ENCODE measurements at regions not wholly inside any gene's neighbourhood (a gene's known extent, or its start where the extent isn't known, plus 50 kb on each side); places are given as distances from the start of the nearest gene placed in this dataset.

DNA sequence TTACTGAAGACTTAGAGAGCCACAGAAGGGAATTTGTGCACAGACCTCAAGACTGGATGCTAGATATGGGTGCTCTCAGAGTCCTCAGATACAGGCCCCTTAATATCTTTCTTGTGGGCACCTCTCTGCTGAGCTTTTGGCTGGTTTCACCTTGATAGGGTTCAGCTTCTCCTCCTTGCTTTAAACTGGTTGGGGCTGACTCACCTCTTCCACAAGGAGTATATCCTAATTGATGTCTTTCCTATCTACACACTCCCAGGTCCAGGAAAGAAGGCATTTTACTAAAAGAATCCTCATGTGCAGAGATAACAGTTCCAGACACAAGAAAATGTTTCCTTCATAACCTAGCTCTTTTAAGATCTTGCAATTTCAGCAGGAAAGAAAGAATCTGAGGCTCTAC is 284.4 kb downstream of the NDFIP2 start:
- TF ChIP-seq, protein P1, sequence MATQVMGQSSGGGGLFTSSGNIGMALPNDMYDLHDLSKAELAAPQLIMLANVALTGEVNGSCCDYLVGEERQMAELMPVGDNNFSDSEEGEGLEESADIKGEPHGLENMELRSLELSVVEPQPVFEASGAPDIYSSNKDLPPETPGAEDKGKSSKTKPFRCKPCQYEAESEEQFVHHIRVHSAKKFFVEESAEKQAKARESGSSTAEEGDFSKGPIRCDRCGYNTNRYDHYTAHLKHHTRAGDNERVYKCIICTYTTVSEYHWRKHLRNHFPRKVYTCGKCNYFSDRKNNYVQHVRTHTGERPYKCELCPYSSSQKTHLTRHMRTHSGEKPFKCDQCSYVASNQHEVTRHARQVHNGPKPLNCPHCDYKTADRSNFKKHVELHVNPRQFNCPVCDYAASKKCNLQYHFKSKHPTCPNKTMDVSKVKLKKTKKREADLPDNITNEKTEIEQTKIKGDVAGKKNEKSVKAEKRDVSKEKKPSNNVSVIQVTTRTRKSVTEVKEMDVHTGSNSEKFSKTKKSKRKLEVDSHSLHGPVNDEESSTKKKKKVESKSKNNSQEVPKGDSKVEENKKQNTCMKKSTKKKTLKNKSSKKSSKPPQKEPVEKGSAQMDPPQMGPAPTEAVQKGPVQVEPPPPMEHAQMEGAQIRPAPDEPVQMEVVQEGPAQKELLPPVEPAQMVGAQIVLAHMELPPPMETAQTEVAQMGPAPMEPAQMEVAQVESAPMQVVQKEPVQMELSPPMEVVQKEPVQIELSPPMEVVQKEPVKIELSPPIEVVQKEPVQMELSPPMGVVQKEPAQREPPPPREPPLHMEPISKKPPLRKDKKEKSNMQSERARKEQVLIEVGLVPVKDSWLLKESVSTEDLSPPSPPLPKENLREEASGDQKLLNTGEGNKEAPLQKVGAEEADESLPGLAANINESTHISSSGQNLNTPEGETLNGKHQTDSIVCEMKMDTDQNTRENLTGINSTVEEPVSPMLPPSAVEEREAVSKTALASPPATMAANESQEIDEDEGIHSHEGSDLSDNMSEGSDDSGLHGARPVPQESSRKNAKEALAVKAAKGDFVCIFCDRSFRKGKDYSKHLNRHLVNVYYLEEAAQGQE (IDR thresholded peaks at IDR 0.05; ENCODE audit: insufficient read depth in 1 of 2, low read depth in 2 of 2, low read length in 2 of 2) = no peak
- TF ChIP-seq POLR2AphosphoS5 (IDR thresholded peaks at IDR 0.05; ENCODE audit: low read depth, low read length) = no peak

All from PFSK-1 (cell line).